Activated CD4-positive, alpha-beta T cell treated with anti-CD3 and anti-CD28 coated beads for 1 hour (primary cell): ENCODE measurements at regions not wholly inside any gene's neighbourhood (a gene's known extent, or its start where the extent isn't known, plus 50 kb on each side); places are given as distances from the start of the nearest gene placed in this dataset.

Experiments used
- DNase-seq: peaks from one replicate; pipeline ENCODE4 v3.0.0-alpha.2; 2020

GRCh38 chr20:59508729-59509128, 95.6 kb upstream of the PHACTR3 start:
- DNase-seq: no peak

GRCh38 chr20:59512651-59513050, 91.7 kb upstream of the PHACTR3 start:
- DNase-seq: no peak

DNA sequence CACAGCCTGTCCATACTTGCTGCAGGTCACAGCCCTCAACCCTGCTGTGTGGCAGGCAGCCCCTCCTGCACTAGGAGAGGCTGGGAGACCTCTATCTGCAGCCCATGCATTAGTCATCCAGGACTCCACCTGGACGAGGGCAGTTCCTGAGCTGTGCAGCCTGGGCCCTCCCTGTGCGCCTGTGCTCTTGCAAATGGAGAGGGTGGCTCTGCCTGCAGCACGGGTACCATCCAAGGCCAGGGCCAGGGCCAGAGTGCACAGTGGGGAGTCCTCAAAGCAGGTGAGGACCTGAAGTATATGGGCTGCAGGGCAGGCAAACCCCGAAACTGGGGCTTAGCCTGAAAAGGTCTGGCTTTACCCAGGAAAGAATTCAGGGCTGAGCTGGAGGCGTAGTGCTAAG, 89.8 kb upstream of the PHACTR3 start:
- no peak for DNase-seq

DNA sequence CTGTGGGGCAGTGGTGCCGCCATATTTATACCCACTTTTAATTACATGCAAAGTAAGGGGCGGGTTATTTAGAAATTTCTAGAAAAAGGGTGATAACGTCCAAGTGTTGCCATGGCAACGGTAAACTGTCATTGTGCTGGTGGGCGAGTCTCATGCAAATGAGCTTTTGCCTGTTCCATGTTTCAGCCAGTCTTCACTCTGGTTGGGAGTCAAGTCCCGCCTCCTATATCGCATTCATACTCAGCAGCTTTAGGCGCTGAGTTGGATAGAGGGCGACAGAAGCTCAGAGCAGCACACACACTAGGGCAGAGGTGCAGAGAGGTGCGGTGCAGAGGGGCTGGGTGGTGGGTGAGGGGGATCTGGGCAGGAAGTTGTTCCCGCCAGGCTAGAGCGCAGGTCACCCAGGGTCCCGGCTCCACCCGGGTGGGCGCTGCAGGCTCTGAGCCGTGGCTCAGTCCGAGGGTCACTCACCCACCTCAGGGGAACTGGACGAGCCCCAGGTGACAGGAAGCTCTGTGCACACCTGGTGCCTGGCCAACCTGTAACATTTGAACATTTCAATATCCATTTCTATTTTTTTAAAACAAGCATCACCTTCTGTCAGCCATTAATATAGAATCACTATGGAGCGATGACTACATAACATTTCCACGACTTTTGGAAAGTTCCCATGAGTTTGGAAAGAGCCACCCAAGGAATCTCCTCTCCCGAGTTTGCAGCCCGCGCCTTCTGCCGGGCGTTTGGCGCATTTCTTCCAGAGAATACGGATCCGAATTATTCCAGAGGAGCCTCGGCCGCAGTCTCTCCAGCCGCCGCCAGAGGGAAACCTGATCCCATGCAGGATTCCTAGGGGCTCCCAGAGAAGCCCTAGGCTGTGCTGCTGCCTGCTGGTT, 89.1 kb upstream of the PHACTR3 start:
- no peak for DNase-seq

GRCh38 chr20:59515906-59516209, 88.5 kb upstream of the PHACTR3 start:
- DNase-seq: no peak

DNA sequence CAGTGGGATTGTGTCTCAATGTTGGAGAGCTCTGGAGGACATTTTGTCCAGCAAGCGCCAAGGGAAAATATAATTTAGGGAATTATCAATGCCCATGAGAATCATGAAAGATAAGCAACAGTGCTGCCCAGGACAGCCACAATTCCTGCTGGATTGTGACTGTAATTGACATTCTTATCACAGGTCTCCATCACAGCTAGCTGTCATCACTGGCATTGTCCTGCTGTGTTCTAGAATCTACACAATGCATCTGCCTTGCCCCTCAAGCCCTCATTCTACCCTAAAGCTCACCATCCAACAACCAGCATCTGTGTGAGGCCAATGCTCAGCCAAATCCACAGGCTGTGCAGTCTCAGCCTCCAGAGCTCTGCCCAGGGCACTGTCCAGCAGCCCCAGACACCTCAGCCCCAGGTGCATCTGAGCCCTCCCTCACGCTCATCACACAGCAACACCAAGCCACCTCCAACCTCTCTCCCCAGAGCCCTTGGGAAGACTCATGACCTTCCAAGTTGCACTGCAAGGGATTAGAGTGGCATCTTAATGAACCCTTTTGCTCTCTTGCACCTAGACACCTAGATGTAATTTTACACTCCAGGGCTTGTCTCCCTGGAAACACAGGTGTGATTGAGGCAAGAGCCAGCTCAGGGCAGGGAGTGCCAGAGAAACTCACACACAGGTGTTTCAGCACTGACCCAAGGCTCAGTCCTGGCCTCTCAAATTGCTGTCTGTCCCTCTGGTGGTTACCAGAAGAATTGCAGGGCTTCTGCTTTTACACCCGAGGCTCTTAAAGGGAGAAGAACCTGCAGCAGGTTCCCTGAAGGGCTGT, 85.2 kb upstream of the PHACTR3 start:
- DNase-seq: no peak

GRCh38 chr20:59519707-59520014, 84.7 kb upstream of the PHACTR3 start:
- no peak for DNase-seq

DNA sequence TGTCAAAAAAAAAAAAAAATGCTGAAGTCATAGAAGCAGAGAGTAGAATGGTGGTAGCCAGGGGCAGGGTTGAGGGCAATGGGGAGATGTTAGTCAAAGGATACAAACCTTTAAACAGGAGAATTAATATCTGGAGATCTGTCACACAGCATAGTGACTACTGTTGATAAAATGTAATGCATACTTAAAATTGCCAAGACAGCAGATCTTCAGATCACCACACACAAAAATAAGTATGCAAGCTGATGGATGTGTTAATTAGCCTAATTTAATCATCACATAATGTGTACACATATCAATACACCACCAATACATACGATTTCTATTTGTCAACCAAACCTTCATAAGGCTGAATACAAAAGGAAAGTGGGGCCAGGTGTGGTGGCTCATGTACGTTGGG, 83.5 kb upstream of the PHACTR3 start:
- no peak for DNase-seq

- no peak for DNase-seq
Measured at GRCh38 chr20:59525500-59526241, 78.7 kb upstream of the PHACTR3 start.

- no peak for DNase-seq
Measured at GRCh38 chr20:59526242-59527225, 77.8 kb upstream of the PHACTR3 start.

- no peak for DNase-seq
Measured at GRCh38 chr20:59530782-59531181, 73.6 kb upstream of the PHACTR3 start.

DNA sequence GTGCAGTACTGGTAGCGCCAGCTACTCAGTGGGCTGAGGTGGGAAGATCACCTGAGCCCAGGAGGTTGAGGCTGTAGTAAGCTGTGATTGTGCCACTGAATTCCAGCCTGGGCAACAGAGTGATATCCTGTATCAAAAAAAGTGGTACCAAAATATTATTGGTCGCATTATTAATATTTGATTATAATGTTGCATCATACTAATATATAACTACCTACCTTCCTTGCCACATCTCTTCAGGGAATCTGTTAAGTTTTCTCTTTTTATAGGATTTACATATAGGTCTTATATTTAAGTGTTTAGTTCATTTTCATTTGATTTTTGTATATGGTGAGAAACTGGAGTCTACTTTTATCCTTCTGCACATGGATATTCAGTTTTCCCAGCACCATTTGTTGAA, 66.3 kb upstream of the PHACTR3 start:
- DNase-seq: no peak

DNA sequence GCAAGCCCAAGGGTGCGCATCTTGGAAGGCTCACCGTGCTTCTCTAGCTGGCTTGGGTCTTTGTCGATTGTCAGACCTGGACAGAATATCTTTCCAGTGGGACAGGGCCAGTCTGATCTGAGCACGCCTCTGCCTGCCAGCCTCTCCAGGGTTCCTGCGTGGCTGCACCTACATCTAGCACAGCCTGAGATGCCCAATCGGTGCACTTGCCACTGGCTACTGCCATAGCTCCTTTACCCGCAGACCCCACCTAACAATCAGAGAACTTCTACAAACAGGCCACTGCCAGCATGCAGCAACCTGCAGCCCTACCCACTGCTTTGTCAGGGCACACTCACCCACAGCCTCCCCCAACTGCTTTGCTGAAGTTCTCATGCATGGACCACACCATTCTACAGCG, 56.7 kb upstream of the PHACTR3 start:
- DNase-seq: no peak
